BLaER1 (cell line): ENCODE measurements at regions not wholly inside any gene's neighbourhood (a gene's known extent, or its start where the extent isn't known, plus 50 kb on each side); places are given as distances from the start of the nearest gene placed in this dataset.

Source experiments
- H3K27ac ChIP-seq: shearing (Covaris generic); formaldehyde crosslinking; 2 replicates; pipeline ENCODE4 v1.8.1; 2022
- H3K27me3 ChIP-seq: shearing (Covaris generic); formaldehyde crosslinking; 2 replicates; pipeline ENCODE4 v1.8.1; 2022
- H3K36me3 ChIP-seq: shearing (Covaris generic); formaldehyde crosslinking; 2 replicates; pipeline ENCODE4 v1.8.1; 2022
- H3K4me1 ChIP-seq: shearing (Covaris generic); formaldehyde crosslinking; 2 replicates; pipeline ENCODE4 v1.8.1; 2022
- H3K4me2 ChIP-seq: shearing (Covaris generic); formaldehyde crosslinking; 2 replicates; pipeline ENCODE4 v1.8.1; 2022
- H3K4me3 ChIP-seq: shearing (Covaris generic); formaldehyde crosslinking; 2 replicates; pipeline ENCODE4 v1.8.1; 2022
- H3K9ac ChIP-seq: shearing (Covaris generic); formaldehyde crosslinking; 2 replicates; pipeline ENCODE4 v1.8.1; 2022
- H3K9me3 ChIP-seq: shearing (Covaris generic); formaldehyde crosslinking; 2 replicates; pipeline ENCODE4 v1.8.1; 2022
- H4K20me1 ChIP-seq: shearing (Covaris generic); formaldehyde crosslinking; 2 replicates; pipeline ENCODE4 v1.8.1; 2022
- Cebpa-rat ChIP-seq: shearing (Covaris generic); IDR thresholded peaks from 2 replicates; pipeline ENCODE4 v1.8.1; 2022

GRCh38 chr1:65670518-65670917 lies 122.2 kb upstream of the PDE4B start:
- no peak overlapping the region for H3K27ac ChIP-seq
- no peaks in the 10 kb centered on the region for H3K27me3 ChIP-seq
- no peak overlapping the region for H3K4me2 ChIP-seq
- peaks cover 4% of the 10 kb centered on the region; the same call in 1 of the 2 replicates for H3K9me3 ChIP-seq
- no peaks in the 10 kb centered on the region for H3K4me1 ChIP-seq
- no peak overlapping the region for H3K9ac ChIP-seq
- no peaks in the 10 kb centered on the region for H3K36me3 ChIP-seq
- TF ChIP-seq Cebpa-rat = no peak
- no peak overlapping the region for H3K4me3 ChIP-seq
- no peaks in the 10 kb centered on the region for H4K20me1 ChIP-seq

GRCh38 chr1:65674522-65674921 lies 118.2 kb upstream of the PDE4B start:
- Histone ChIP-seq H3K4me3 (no peak overlapping the region), H3K9me3 (no peaks in the 10 kb centered on the region), H3K27me3 (no peaks in the 10 kb centered on the region), H3K36me3 (no peaks in the 10 kb centered on the region), H3K4me2 (no peak overlapping the region), H3K4me1 (no peaks in the 10 kb centered on the region), H3K9ac (no peak overlapping the region), H4K20me1 (no peaks in the 10 kb centered on the region), H3K27ac (no peak overlapping the region)
- TF ChIP-seq Cebpa-rat = no peak

GRCh38 chr1:65679773-65680172 lies 112.9 kb upstream of the PDE4B start:
- Histone ChIP-seq H3K27ac (no peak overlapping the region), H3K9me3 (no peaks in the 10 kb centered on the region), H3K36me3 (no peaks in the 10 kb centered on the region), H3K4me1 (no peaks in the 10 kb centered on the region), H3K4me3 (no peak overlapping the region), H3K4me2 (no peak overlapping the region), H3K9ac (no peak overlapping the region), H3K27me3 (no peaks in the 10 kb centered on the region), H4K20me1 (no peaks in the 10 kb centered on the region)
- TF ChIP-seq Cebpa-rat = no peak

GRCh38 chr1:65681096-65681495 lies 111.6 kb upstream of the PDE4B start:
- no peak overlapping the region for H3K4me3 ChIP-seq
- TF ChIP-seq Cebpa-rat = no peak

GRCh38 chr1:65687428-65688214 lies 105.1 kb upstream of the PDE4B start:
- H3K4me3 ChIP-seq = no peak overlapping the region
- no peaks in the 10 kb centered on the region for H4K20me1 ChIP-seq
- H3K27ac ChIP-seq = no peak overlapping the region
- no peak overlapping the region for H3K9ac ChIP-seq
- no peaks in the 10 kb centered on the region for H3K27me3 ChIP-seq
- H3K36me3 ChIP-seq = no peaks in the 10 kb centered on the region
- H3K4me2 ChIP-seq = peak overlapping the region; percentile 7; the same call in 1 of the 2 replicates
- TF ChIP-seq Cebpa-rat = no peak
- H3K9me3 ChIP-seq = no peaks in the 10 kb centered on the region
- peaks cover 27% of the 10 kb centered on the region for H3K4me1 ChIP-seq

More at GRCh38 chr1:65681096-65681495, 111.6 kb upstream of the PDE4B start:
- Histone ChIP-seq H3K36me3 (no peaks in the 10 kb centered on the region), H3K27me3 (no peaks in the 10 kb centered on the region), H3K9me3 (no peaks in the 10 kb centered on the region), H4K20me1 (no peaks in the 10 kb centered on the region), H3K27ac (no peak overlapping the region), H3K4me2 (no peak overlapping the region), H3K4me1 (no peaks in the 10 kb centered on the region), H3K9ac (no peak overlapping the region)

GRCh38 chr1:65688215-65688566 lies 104.5 kb upstream of the PDE4B start:
- no peak overlapping the region for H3K9ac ChIP-seq
- peaks cover 27% of the 10 kb centered on the region for H3K4me1 ChIP-seq
- no peaks in the 10 kb centered on the region for H3K9me3 ChIP-seq
- peak overlapping the region; percentile 7; the same call in 1 of the 2 replicates for H3K4me2 ChIP-seq
- H4K20me1 ChIP-seq = no peaks in the 10 kb centered on the region
- no peak overlapping the region for H3K4me3 ChIP-seq
- no peaks in the 10 kb centered on the region for H3K36me3 ChIP-seq
- no peaks in the 10 kb centered on the region for H3K27me3 ChIP-seq
- H3K27ac ChIP-seq = no peak overlapping the region
- TF ChIP-seq Cebpa-rat = no peak

GRCh38 chr1:65688848-65689247 lies 103.8 kb upstream of the PDE4B start:
- no peak overlapping the region for H3K9ac ChIP-seq
- peaks cover 27% of the 10 kb centered on the region for H3K4me1 ChIP-seq
- TF ChIP-seq Cebpa-rat = no peak

GRCh38 chr1:65691152-65691900 lies 101.4 kb upstream of the PDE4B start:
- TF ChIP-seq Cebpa-rat = no peak
- Histone ChIP-seq H3K4me1 (peaks cover 27% of the 10 kb centered on the region), H3K36me3 (no peaks in the 10 kb centered on the region), H3K4me3 (no peak overlapping the region), H3K9me3 (no peaks in the 10 kb centered on the region), H3K27ac (peak overlapping the region; percentile 36), H3K4me2 (peak overlapping the region; percentile 74), H3K9ac (no peak overlapping the region), H4K20me1 (no peaks in the 10 kb centered on the region), H3K27me3 (no peaks in the 10 kb centered on the region)

More at GRCh38 chr1:65688848-65689247, 103.8 kb upstream of the PDE4B start:
- H3K27ac ChIP-seq = no peak overlapping the region
- no peaks in the 10 kb centered on the region for H3K9me3 ChIP-seq
- H3K4me2 ChIP-seq = no peak overlapping the region
- no peak overlapping the region for H3K4me3 ChIP-seq
- no peaks in the 10 kb centered on the region for H3K27me3 ChIP-seq
- H3K36me3 ChIP-seq = no peaks in the 10 kb centered on the region
- H4K20me1 ChIP-seq = no peaks in the 10 kb centered on the region

GRCh38 chr1:65691972-65692371 lies 100.7 kb upstream of the PDE4B start:
- Histone ChIP-seq H3K9me3 (no peaks in the 10 kb centered on the region), H3K9ac (no peak overlapping the region), H3K27ac (peak overlapping the region; percentile 36), H3K27me3 (no peaks in the 10 kb centered on the region), H3K4me1 (peaks cover 27% of the 10 kb centered on the region), H4K20me1 (no peaks in the 10 kb centered on the region), H3K4me3 (no peak overlapping the region), H3K4me2 (peak overlapping the region; percentile 74), H3K36me3 (no peaks in the 10 kb centered on the region)
- TF ChIP-seq Cebpa-rat = no peak

GRCh38 chr1:65694126-65694525 lies 98.6 kb upstream of the PDE4B start:
- no peaks in the 10 kb centered on the region for H4K20me1 ChIP-seq
- H3K4me2 ChIP-seq = no peak overlapping the region
- TF ChIP-seq Cebpa-rat = no peak
- no peak overlapping the region for H3K4me3 ChIP-seq
- H3K27me3 ChIP-seq = no peaks in the 10 kb centered on the region
- H3K9me3 ChIP-seq = no peaks in the 10 kb centered on the region
- H3K36me3 ChIP-seq = no peaks in the 10 kb centered on the region
- H3K4me1 ChIP-seq = peaks cover 23% of the 10 kb centered on the region
- H3K27ac ChIP-seq = no peak overlapping the region
- no peak overlapping the region for H3K9ac ChIP-seq
